K562 (cell line): ENCODE measurements at regions not wholly inside any gene's neighbourhood (a gene's known extent, or its start where the extent isn't known, plus 50 kb on each side); places are given as distances from the start of the nearest gene placed in this dataset.

Experiments
- ATAC-seq: fragments of 200-7000 bp; cut with Tn5 transposase; 3 replicates; pipeline ENCODE4 v1.9.1; 2020; ENCODE audit warnings: moderate library complexity
- BruUV-seq: library from RNA; stranded (reverse); fragments of 400-500 nt; replicated peaks from 2 replicates; lab custom pipeline; 2021; lab: Mats Ljungman, UMichigan
- CTCF ChIA-PET: fragments of 300-600 bp; formaldehyde crosslinking; extraction: SDS; loops from one replicate; lab custom pipeline; 2021; ENCODE audit warnings: low intra/inter-chr PET ratio; lab: Yijun Ruan, JAX
- POLR2A ChIA-PET: fragments of 300-600, 350-650 bp; sonication (Branson Sonifier 250); formaldehyde crosslinking; extraction: SDS; loops from one replicate; lab custom pipeline; 2021; ENCODE audit warnings: antibody characterized with exemption, inconsistent platforms; lab: Yijun Ruan, JAX
- DNase-seq, 4 experiments: peaks; one replicate each; pipeline versions ENCODE4 v3.0.0 to v3.0.0-alpha.2; 2011 to 2018; ENCODE audit warnings: low spot score in 3 of 4, mixed read lengths in 3 of 4; ENCODE audit errors: extremely low read depth in 1 of 4
- FAIRE-seq: peaks from 2 replicates; lab custom pipeline; 2011; peaks lifted over from hg19 to GRCh38; lab: Jason Lieb, UNC
- H2AFZ ChIP-seq: 2 replicates; pipeline ENCODE4 v1.6.0; 2011; ENCODE audit warnings: low read depth, low read length, control low read depth, inconsistent platforms
- H3K27ac ChIP-seq: fragments of 200-600 bp; 3 replicates; pipeline ENCODE4 v1.8.0; 2011; ENCODE audit warnings: low read depth, mild to moderate bottlenecking, control low read depth, inconsistent platforms, low read length, moderate library complexity, mixed read lengths; ENCODE audit errors: extremely low read depth
- H3K27me3 ChIP-seq, 2 experiments: fragments of 300-600 bp in 1 of 2; 2 replicates in 1 of 2; 3 replicates in 1 of 2; pipeline versions ENCODE4 v1.6.0 to v1.8.0; 2011; ENCODE audit warnings: inconsistent platforms in 2 of 2, low read length in 2 of 2, mild to moderate bottlenecking in 1 of 2, mixed read lengths in 1 of 2, moderate library complexity in 1 of 2; ENCODE audit not compliant: control insufficient read depth in 2 of 2, insufficient read depth in 2 of 2
- H3K36me3 ChIP-seq: fragments of 300-600 bp; 3 replicates; pipeline ENCODE4 v1.8.0; 2011; ENCODE audit warnings: mild to moderate bottlenecking, low read length, inconsistent platforms; ENCODE audit not compliant: control insufficient read depth, insufficient read depth
- H3K4me1 ChIP-seq, 2 experiments: fragments of 200-600 bp in 1 of 2; replicated peaks in 1 of 2; 2 replicates in 1 of 2; 3 replicates in 1 of 2; pipeline versions ENCODE4 v1.5.1 to v1.8.0; 2011; ENCODE audit warnings: inconsistent platforms in 2 of 2, low read length in 2 of 2, mild to moderate bottlenecking in 1 of 2, mixed read lengths in 1 of 2, moderate library complexity in 1 of 2; ENCODE audit not compliant: control insufficient read depth in 2 of 2, insufficient read depth in 2 of 2
- H3K4me2 ChIP-seq: 2 replicates; pipeline ENCODE4 v1.6.1; 2011; ENCODE audit warnings: low read length, control low read depth, inconsistent platforms, mixed read lengths; ENCODE audit not compliant: insufficient read depth
- H3K4me3 ChIP-seq: fragments of 200-600 bp; sonication (generic), shearing (Covaris generic); 2 replicates; pipeline ENCODE4 v1.5.1; 2016; ENCODE audit warnings: control low read depth, inconsistent platforms
- H3K79me2 ChIP-seq: fragments of 200-600 bp; 3 replicates; pipeline ENCODE4 v1.8.0; 2011; ENCODE audit warnings: low read length, inconsistent platforms; ENCODE audit not compliant: control insufficient read depth, insufficient read depth
- H3K9ac ChIP-seq, 2 experiments: 2 replicates each; pipeline versions ENCODE4 v1.6.0 to v1.6.1; 2011; ENCODE audit warnings: low read depth in 2 of 2, low read length in 2 of 2, control low read depth in 1 of 2, inconsistent platforms in 1 of 2, mild to moderate bottlenecking in 1 of 2, mixed read lengths in 1 of 2; ENCODE audit not compliant: insufficient read depth in 1 of 2
- H3K9me1 ChIP-seq: one replicate; pipeline ENCODE4 v1.6.0; 2011; ENCODE audit warnings: inconsistent platforms, mild to moderate bottlenecking, low read length, moderate library complexity; ENCODE audit not compliant: control insufficient read depth, insufficient read depth
- H3K9me3 ChIP-seq: replicated peaks from 2 replicates; pipeline ENCODE4 v1.5.1; 2011; ENCODE audit warnings: low read depth, low read length, inconsistent platforms; ENCODE audit not compliant: control insufficient read depth, insufficient read depth
- H4K20me1 ChIP-seq: replicated peaks from 2 replicates; pipeline ENCODE4 v1.6.1; 2011; ENCODE audit warnings: low read length, inconsistent platforms, mixed read lengths; ENCODE audit not compliant: control insufficient read depth, insufficient read depth
- DPF2 ChIP-seq: fragments of 450-650 bp; IDR thresholded peaks from 2 replicates; pipeline ENCODE4 v1.6.1; 2016
- E2F1 ChIP-seq: sonication (generic); formaldehyde crosslinking; IDR thresholded peaks from 2 replicates; pipeline ENCODE4 v1.8.1; 2023; ENCODE audit warnings: mild to moderate bottlenecking, missing genetic modification reagents, moderate library complexity
- FOXM1 ChIP-seq, 2 experiments: fragments of 450-650 bp in 1 of 2; sonication (generic) in 1 of 2; formaldehyde crosslinking in 1 of 2; IDR thresholded peaks; 2 replicates each; pipeline versions ENCODE4 v1.6.1 to v1.9.0; 2017 to 2022; ENCODE audit warnings: low read depth in 2 of 2, mild to moderate bottlenecking in 2 of 2, missing genetic modification reagents in 1 of 2, moderate library complexity in 1 of 2
- RBM34 ChIP-seq: fragments of 200-400 bp; formaldehyde crosslinking; IDR thresholded peaks from 2 replicates; pipeline ENCODE4 v1.6.1; 2018; ENCODE audit warnings: low read length, borderline replicate concordance; ENCODE audit not compliant: insufficient read depth
- SP1 ChIP-seq: sonication (generic); formaldehyde crosslinking; IDR thresholded peaks from 2 replicates; pipeline ENCODE4 v1.8.1; 2022; ENCODE audit warnings: mild to moderate bottlenecking, missing genetic modification reagents
- ZNF23 ChIP-seq: fragments of 250-450 bp; sonication (Bioruptor Pico); IDR thresholded peaks from 2 replicates; pipeline ENCODE4 v1.4.0; 2020; ENCODE audit warnings: mild to moderate bottlenecking
- WGBS: fragments of 100-300 bp; shearing (Covaris generic); methylation state at CpG from one replicate; pipeline ENCODE4 v1.1.6; 2016; ENCODE audit warnings: low coverage, mixed read lengths; ENCODE audit not compliant: insufficient coverage; ENCODE audit errors: missing lambda C conversion rate; 5-methylcytosine and 5-hydroxymethylcytosine counted together
- in situ Hi-C: fragments of 300-500 bp; cut with MboI; formaldehyde crosslinking; loops from 4 replicates; pipeline ENCODE4 v1.15.0; 2018; ENCODE audit warnings: inconsistent platforms, mixed read lengths
- intact Hi-C: fragments of 100-400 bp; cut with micrococcal nuclease; formaldehyde crosslinking; loops from 2 replicates; pipeline ENCODE4 v1.14.2; 2022

GRCh38 chr14:98175436-98175835 is 1096.6 kb downstream of the BCL11B start:
- 0% methylated on average over 1 of the region's 4 CpGs for WGBS
- no TSS peak for BruUV-seq
- Histone ChIP-seq H3K79me2 (no peaks in the 10 kb centered on the region), H3K4me3 (no peak overlapping the region), H4K20me1 (no peaks in the 10 kb centered on the region), H3K4me1 (no peaks in the 10 kb centered on the region), H3K4me2 (no peak overlapping the region), H3K36me3 (no peaks in the 10 kb centered on the region)
- no peak for ATAC-seq
- intact Hi-C loops (no loop called here), in situ Hi-C loops (no loop called here)
- POLR2A ChIA-PET: no interaction called here
- TF ChIP-seq ZNF23 (CRISPR knock-in tag): no peak
- no peak for TF ChIP-seq E2F1 (CRISPR knock-in tag)
- TF ChIP-seq RBM34: no peak
- TF ChIP-seq FOXM1 (IDR thresholded peaks at IDR 0.05; ENCODE audit: low read depth): no peak
- no peak for TF ChIP-seq FOXM1 (CRISPR knock-in tag; IDR thresholded peaks at IDR 0.05; ENCODE audit: low read depth)
- TF ChIP-seq SP1 (CRISPR knock-in tag): no peak
- TF ChIP-seq DPF2: no peak
- TF ChIP-seq, all 486 proteins: peak for 0
- no peaks in the 10 kb centered on the region for H3K9me1 ChIP-seq
- no peaks in the 10 kb centered on the region for H3K9me3 ChIP-seq
- DNase-seq: no peak
- no peak overlapping the region for H3K9ac ChIP-seq
- no peak for FAIRE-seq
- H2AFZ ChIP-seq: no peak overlapping the region
- no peaks in the 10 kb centered on the region for H3K27me3 ChIP-seq
- CTCF ChIA-PET: no interaction called here
- no peak overlapping the region for H3K27ac ChIP-seq
